Heart left ventricle (tissue), 16 donors: ENCODE measurements at regions not wholly inside any gene's neighbourhood (a gene's known extent, or its start where the extent isn't known, plus 50 kb on each side); places are given as distances from the start of the nearest gene placed in this dataset.

ENCODE experiments used
- ATAC-seq, 4 donors: fragments of 200-7000 bp; cut with Tn5 transposase; one replicate each; pipeline ENCODE4 v1.9.1; 2020 to 2022; ENCODE audit warnings: moderate library complexity in 4 of 4, mild to moderate bottlenecking in 3 of 4, moderate number of reproducible peaks in 1 of 4
- DNase-seq, 5 donors: peaks; one replicate each; pipeline ENCODE4 v3.0.0-alpha.2; 2020
- H3K27ac ChIP-seq, 12 donors: fragments of 200-600 bp; sonication (generic) in 4 of 12; one replicate each; pipeline versions ENCODE4 v1.5.0 to v1.8.0; 2016 to 2022; ENCODE audit warnings: mild to moderate bottlenecking in 2 of 12
- H3K27me3 ChIP-seq, 9 donors: fragments of 200-600 bp; sonication (generic) in 2 of 9; one replicate each; pipeline versions ENCODE4 v1.5.1 to v1.8.0; 2016 to 2022; ENCODE audit warnings: mild to moderate bottlenecking in 3 of 9
- H3K36me3 ChIP-seq, 9 donors: fragments of 200-600 bp; sonication (generic) in 2 of 9; one replicate each; pipeline versions ENCODE4 v1.5.0 to v1.8.0; 2018 to 2022; ENCODE audit warnings: mild to moderate bottlenecking in 2 of 9
- H3K4me1 ChIP-seq, 12 donors: fragments of 200-600 bp; sonication (generic) in 4 of 12; one replicate each; pipeline versions ENCODE4 v1.5.0 to v1.8.0; 2016 to 2022; ENCODE audit warnings: mild to moderate bottlenecking in 3 of 12
- H3K4me3 ChIP-seq, 12 donors: fragments of 200-600 bp; sonication (generic) in 4 of 12; one replicate each; pipeline versions ENCODE4 v1.5.0 to v1.8.0; 2017 to 2022; ENCODE audit warnings: mild to moderate bottlenecking in 9 of 12, moderate library complexity in 4 of 12
- H3K9me3 ChIP-seq, 12 donors: fragments of 200-600 bp; sonication (generic) in 4 of 12; one replicate each; pipeline versions ENCODE4 v1.5.0 to v1.8.0; 2016 to 2022; ENCODE audit warnings: mild to moderate bottlenecking in 1 of 12
- POLR2A ChIP-seq, 2 donors: fragments of 450-650 bp; IDR thresholded peaks; one replicate each; pipeline ENCODE4 v1.6.1; 2017; ENCODE audit warnings: antibody characterized with exemption in 2 of 2, mild to moderate bottlenecking in 2 of 2, moderate library complexity in 2 of 2
- WGBS, 4 donors: extraction: QIAGEN DNeasy Blood & Tissue Kit in 2 of 4; methylation state at CpG; one replicate each; pipeline versions ENCODE4 v1.1.5 to v1.1.7; 2013 to 2018; 5-methylcytosine and 5-hydroxymethylcytosine counted together
- intact Hi-C, 10 donors: fragments of 100-400 bp; cut with DNase I; formaldehyde crosslinking; loops; one replicate each; pipeline versions ENCODE4 v1.11.1 to v1.14.2; 2022
- TF ChIP-seq, protein P1 (sequence below), 12 donors: fragments of 200-600 bp; sonication (generic) in 4 of 12; IDR thresholded peaks; one replicate each; pipeline versions ENCODE4 v1.5.0 to v1.8.0; 2018 to 2022; ENCODE audit warnings: antibody characterized with exemption in 12 of 12, mild to moderate bottlenecking in 5 of 12
- donor health status: ischemic (EF 13 %, LVEDD 7.1; RV severe dilation, severe dysfunction).
- donor health status: healthy with polysubstance abuse.
- donor health status: DM: no; HTN: yes; CAD: no.
- donor health status: DM: no; HTN: no; CAD: no.
- donor health status: ischemic (EF 25% LVEDD 6.9; RV normal size, moderate dysfunction).
- donor health status: ischemic (EF 25% LVEDD 5.7; RV mildly dilated, moderate dysfunction).
- donor health status: healthy.
- donor health status: DM: yes; HTN: yes; CAD: no.
- donor health status: ischemic (EF 35%, LVEDD 5.7; RV mildly dilated, moderate dysfunction).
- donor health status: nonischemic (EF 11% LVEDD 7.7; RV severe dilation, severe dysfunction).
- donor health status: DM: yes; HTN: yes; CAD: no.
- donor health status: PGD.
- donor health status: ischemic (EF 29% LVEDD 5.4; RV normal size, mild dysfunction).
- donor health status: nonischemic (EF 23%, LVEDD 6.1; RV moderate dilation, normal function).

DNA sequence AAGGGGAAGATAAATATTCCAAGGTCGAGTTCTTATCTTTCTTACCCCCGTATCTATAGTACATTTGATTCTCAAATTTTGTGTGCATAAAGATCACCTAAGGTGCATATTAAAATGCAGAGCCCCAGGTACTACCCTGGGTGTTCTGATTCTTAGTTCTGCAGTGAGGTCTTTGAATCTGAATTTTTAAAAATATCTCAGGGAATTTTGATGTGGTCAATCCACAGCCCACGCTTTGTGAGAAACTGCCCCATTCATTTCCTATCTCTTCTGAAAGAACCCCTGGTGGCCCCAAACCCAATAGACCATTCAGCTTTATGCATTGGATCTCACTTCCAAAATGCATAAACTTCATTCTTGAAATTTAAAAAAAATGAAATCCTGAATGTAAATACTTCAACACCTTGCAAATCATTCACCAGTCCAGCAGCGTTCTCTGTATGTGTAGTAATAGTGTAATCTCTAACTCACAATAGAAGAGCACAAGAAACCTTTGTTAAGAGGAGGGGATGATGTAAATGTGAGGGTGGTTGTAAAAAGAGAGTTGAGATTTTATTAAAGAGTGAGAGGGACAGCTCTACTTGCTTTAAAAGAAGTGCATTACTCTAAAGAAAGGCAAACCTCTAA, 108.8 kb upstream of the ZP4 start:
- no peak for ATAC-seq
- intact Hi-C loops = no loop called here
- Histone ChIP-seq H3K4me1 (no peaks in the 10 kb centered on the region), H3K27ac (no peak overlapping the region), H3K4me3 (no peak overlapping the region), H3K36me3 (no peaks in the 10 kb centered on the region), H3K27me3 (no peaks in the 10 kb centered on the region), H3K9me3 (peaks cover 0 to 10% (median 0%) of the 10 kb centered on the region in 12 donors)
- WGBS, 4 donors = 61 to 69% (median 65%) methylated on average over 4 of the region's 4 CpGs
- no peak for DNase-seq
- TF ChIP-seq POLR2A (IDR thresholded peaks at IDR 0.05) = no peak
- TF ChIP-seq, protein P1, sequence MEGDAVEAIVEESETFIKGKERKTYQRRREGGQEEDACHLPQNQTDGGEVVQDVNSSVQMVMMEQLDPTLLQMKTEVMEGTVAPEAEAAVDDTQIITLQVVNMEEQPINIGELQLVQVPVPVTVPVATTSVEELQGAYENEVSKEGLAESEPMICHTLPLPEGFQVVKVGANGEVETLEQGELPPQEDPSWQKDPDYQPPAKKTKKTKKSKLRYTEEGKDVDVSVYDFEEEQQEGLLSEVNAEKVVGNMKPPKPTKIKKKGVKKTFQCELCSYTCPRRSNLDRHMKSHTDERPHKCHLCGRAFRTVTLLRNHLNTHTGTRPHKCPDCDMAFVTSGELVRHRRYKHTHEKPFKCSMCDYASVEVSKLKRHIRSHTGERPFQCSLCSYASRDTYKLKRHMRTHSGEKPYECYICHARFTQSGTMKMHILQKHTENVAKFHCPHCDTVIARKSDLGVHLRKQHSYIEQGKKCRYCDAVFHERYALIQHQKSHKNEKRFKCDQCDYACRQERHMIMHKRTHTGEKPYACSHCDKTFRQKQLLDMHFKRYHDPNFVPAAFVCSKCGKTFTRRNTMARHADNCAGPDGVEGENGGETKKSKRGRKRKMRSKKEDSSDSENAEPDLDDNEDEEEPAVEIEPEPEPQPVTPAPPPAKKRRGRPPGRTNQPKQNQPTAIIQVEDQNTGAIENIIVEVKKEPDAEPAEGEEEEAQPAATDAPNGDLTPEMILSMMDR (IDR thresholded peaks at IDR 0.05) = no peak

DNA sequence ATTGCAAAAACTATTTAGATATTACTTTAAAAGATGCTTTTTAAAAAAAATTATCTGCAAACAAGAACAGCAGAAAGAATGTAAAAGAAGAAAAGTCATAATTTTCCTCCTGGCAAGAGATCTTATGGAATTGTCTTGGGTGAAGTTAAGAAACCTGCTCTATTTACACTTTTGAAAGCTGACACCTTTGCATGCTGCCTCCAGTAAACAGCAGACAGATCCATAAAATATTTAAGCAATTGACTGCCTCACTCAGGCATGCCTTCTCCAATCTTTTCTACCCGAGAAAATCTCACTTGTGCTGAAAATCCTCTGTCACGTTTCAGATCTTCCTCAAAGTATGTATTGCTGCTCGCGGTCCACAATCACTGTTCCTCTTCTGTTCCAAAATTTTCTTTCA, 107.9 kb upstream of the ZP4 start:
- ATAC-seq = no peak
- H3K36me3 ChIP-seq = no peaks in the 10 kb centered on the region
- H3K4me1 ChIP-seq = no peaks in the 10 kb centered on the region
- DNase-seq = no peak
- H3K27ac ChIP-seq = no peak overlapping the region
- peaks cover 0 to 7% (median 0%) of the 10 kb centered on the region in 12 donors for H3K9me3 ChIP-seq
- H3K27me3 ChIP-seq = no peaks in the 10 kb centered on the region
- TF ChIP-seq, protein P1 (IDR thresholded peaks at IDR 0.05) = no peak
- TF ChIP-seq POLR2A (IDR thresholded peaks at IDR 0.05) = no peak
- intact Hi-C loops = no loop called here
- WGBS, 4 donors = 69 to 84% (median 76%) methylated on average over 4 of the region's 4 CpGs
- H3K4me3 ChIP-seq = no peak overlapping the region

DNA sequence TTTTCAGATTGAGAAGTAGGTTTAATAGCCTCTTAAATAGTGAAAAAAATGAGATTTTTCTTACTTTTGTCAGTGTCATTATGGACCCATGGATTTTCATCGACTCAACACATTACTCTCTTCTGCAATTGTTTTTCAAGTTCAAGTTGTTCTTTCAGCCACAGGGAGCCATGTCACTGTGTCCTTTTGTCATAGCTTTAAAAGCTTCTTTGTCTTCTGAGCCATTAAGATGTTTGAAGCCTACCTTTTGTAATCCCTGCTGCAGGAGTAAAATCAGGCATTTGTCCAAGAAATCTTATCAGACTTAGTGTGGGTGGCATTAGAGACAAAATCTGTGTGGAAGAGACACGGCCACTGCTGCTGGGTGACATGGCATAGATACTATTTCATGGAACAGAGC, 92.8 kb upstream of the ZP4 start:
- Histone ChIP-seq H3K36me3 (no peaks in the 10 kb centered on the region), H3K27ac (no peak overlapping the region), H3K4me1 (no peaks in the 10 kb centered on the region), H3K27me3 (no peaks in the 10 kb centered on the region), H3K9me3 (no peaks in the 10 kb centered on the region), H3K4me3 (no peak overlapping the region)
- 58 to 64% (median 60%) methylated on average over 2 of the region's 2 CpGs for WGBS, 4 donors
- intact Hi-C loops = no loop called here
- DNase-seq = no peak
- no peak for ATAC-seq
- TF ChIP-seq POLR2A (IDR thresholded peaks at IDR 0.05) = no peak
- TF ChIP-seq, protein P1 (IDR thresholded peaks at IDR 0.05) = no peak

DNA sequence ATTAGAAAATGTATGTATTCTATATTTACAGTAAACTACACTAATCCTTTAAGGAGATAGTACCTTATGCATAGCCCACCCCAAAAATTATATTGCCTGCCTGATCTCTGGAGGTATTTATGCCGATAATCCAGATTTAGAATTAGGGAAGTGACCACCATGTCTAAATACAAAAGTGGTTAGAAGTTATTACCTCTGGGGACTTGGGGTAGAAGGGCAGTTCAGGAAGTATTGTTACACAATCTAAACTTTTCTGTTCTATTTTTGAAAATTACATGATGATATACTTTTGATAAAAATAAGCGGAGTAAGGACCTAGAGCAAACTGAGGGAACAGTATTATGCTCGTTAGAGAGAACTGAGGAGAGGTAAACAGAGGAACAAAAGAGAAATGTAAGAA, 90.5 kb upstream of the ZP4 start:
- Histone ChIP-seq H3K27ac (no peak overlapping the region), H3K9me3 (no peaks in the 10 kb centered on the region), H3K4me1 (no peaks in the 10 kb centered on the region), H3K27me3 (no peaks in the 10 kb centered on the region), H3K36me3 (no peaks in the 10 kb centered on the region), H3K4me3 (no peak overlapping the region)
- WGBS, 4 donors = 63 to 75% (median 75%) methylated on average over 3 of the region's 3 CpGs
- no peak for DNase-seq
- TF ChIP-seq, protein P1 (IDR thresholded peaks at IDR 0.05) = no peak
- no peak for TF ChIP-seq POLR2A (IDR thresholded peaks at IDR 0.05)
- intact Hi-C loops = no loop called here
- no peak for ATAC-seq
